NT2/D1 (cell line): ENCODE measurements at regions not wholly inside any gene's neighbourhood (a gene's known extent, or its start where the extent isn't known, plus 50 kb on each side); places are given as distances from the start of the nearest gene placed in this dataset.
"Not testable (repeated sequence)": the region's sequence is repeated elsewhere in the genome, so short reads cannot be mapped to it uniquely, and the experiment has no call there.

Experiments used
- SUZ12 ChIP-seq: IDR thresholded peaks from 2 replicates; pipeline ENCODE4 v1.6.1; 2011; ENCODE audit not compliant: insufficient read length, insufficient read depth; ENCODE audit errors: extremely low read depth
- YY1 ChIP-seq: IDR thresholded peaks from 2 replicates; pipeline ENCODE4 v1.6.1; 2011; ENCODE audit not compliant: insufficient read length, insufficient read depth
- ZNF274 ChIP-seq: IDR thresholded peaks from 2 replicates; pipeline ENCODE4 v1.6.1; 2011; ENCODE audit warnings: mild to moderate bottlenecking, low read depth, low read length

DNA sequence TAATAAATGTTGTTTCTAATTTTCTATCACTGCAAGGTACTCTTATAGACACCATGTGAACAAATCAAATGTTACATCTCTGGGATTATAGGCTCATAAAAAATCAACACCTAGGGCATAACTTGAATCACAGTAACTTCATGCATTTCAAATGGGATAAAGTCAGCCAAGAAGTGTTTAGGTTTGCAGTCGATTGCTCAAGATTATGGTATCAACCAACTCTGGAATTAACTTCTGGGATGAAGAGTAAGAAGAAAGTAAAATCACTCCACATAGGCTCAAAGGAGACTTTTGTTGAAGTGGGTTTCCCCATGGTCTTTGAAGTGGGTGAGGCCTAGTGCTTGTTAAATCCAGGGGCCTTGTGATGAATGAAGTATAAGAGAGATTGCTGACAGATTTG, 939.7 kb downstream of the LTN1 start:
- not testable (repeated sequence) for TF ChIP-seq YY1, SUZ12, ZNF274
